H9 (cell line): ENCODE measurements at regions not wholly inside any gene's neighbourhood (a gene's known extent, or its start where the extent isn't known, plus 50 kb on each side); places are given as distances from the start of the nearest gene placed in this dataset.

Source experiments
- DNase-seq: peaks from one replicate; pipeline ENCODE4 v3.0.0-alpha.2; 2017
- H2AFZ ChIP-seq: one replicate; pipeline ENCODE4 v1.6.1; 2013; ENCODE audit warnings: mild to moderate bottlenecking, low read length, control low read depth, moderate library complexity
- H2AK5ac ChIP-seq: 2 replicates; pipeline ENCODE4 v1.6.1; 2013; ENCODE audit warnings: low read length, control low read depth, mixed read lengths; ENCODE audit not compliant: insufficient read length
- H2BK120ac ChIP-seq: one replicate; pipeline ENCODE4 v1.6.1; 2013; ENCODE audit warnings: low read depth, mild to moderate bottlenecking, low read length, control low read depth, inconsistent platforms; ENCODE audit not compliant: poor library complexity, severe bottlenecking
- H2BK12ac ChIP-seq: 2 replicates; pipeline ENCODE4 v1.6.1; 2013; ENCODE audit warnings: low read length, control low read depth, mixed read lengths, low read depth; ENCODE audit not compliant: insufficient read length
- H2BK15ac ChIP-seq: 2 replicates; pipeline ENCODE4 v1.6.1; 2013; ENCODE audit warnings: low read depth, low read length, control low read depth
- H2BK20ac ChIP-seq: one replicate; pipeline ENCODE4 v1.6.1; 2013; ENCODE audit warnings: low read depth, mild to moderate bottlenecking, low read length, control low read depth, inconsistent platforms; ENCODE audit not compliant: poor library complexity, severe bottlenecking
- H2BK5ac ChIP-seq: 2 replicates; pipeline ENCODE4 v1.6.1; 2013; ENCODE audit warnings: low read length, control low read depth, mixed read lengths; ENCODE audit not compliant: insufficient read length
- H3K14ac ChIP-seq: 2 replicates; pipeline ENCODE4 v1.6.1; 2013; ENCODE audit warnings: low read length, control low read depth; ENCODE audit not compliant: insufficient read depth
- H3K18ac ChIP-seq: 2 replicates; pipeline ENCODE4 v1.6.1; 2013; ENCODE audit warnings: low read depth, mild to moderate bottlenecking, mixed read lengths, low read length, control low read depth; ENCODE audit not compliant: insufficient read length
- H3K23ac ChIP-seq: 2 replicates; pipeline ENCODE4 v1.6.1; 2013; ENCODE audit warnings: low read length, control low read depth, mixed read lengths, low read depth; ENCODE audit not compliant: insufficient read length
- H3K23me2 ChIP-seq: 2 replicates; pipeline ENCODE4 v1.6.1; 2013; ENCODE audit warnings: low read depth, mild to moderate bottlenecking, mixed read lengths, low read length, control low read depth; ENCODE audit not compliant: insufficient read length, poor library complexity, severe bottlenecking
- H3K27ac ChIP-seq: 2 replicates; pipeline ENCODE4 v1.5.1; 2013; ENCODE audit warnings: low read length, control low read depth, mixed read lengths, low read depth; ENCODE audit not compliant: insufficient read length
- H3K27me3 ChIP-seq: 2 replicates; pipeline ENCODE4 v1.6.1; 2013; ENCODE audit warnings: low read length, control low read depth, inconsistent platforms; ENCODE audit not compliant: insufficient read depth
- H3K4ac ChIP-seq: 2 replicates; pipeline ENCODE4 v1.6.1; 2013; ENCODE audit warnings: low read depth, mild to moderate bottlenecking, control low read depth, inconsistent platforms, low read length, moderate library complexity
- H3K4me1 ChIP-seq: 2 replicates; pipeline ENCODE4 v1.6.1; 2013; ENCODE audit warnings: low read length, control low read depth, inconsistent platforms; ENCODE audit not compliant: insufficient read depth
- H3K4me2 ChIP-seq: 2 replicates; pipeline ENCODE4 v1.6.1; 2013; ENCODE audit warnings: low read length, control low read depth, mixed read lengths; ENCODE audit not compliant: insufficient read length, insufficient read depth
- H3K56ac ChIP-seq: 2 replicates; pipeline ENCODE4 v1.6.1; 2013; ENCODE audit warnings: low read depth, mild to moderate bottlenecking, mixed read lengths, low read length, control low read depth; ENCODE audit not compliant: insufficient read length
- H3K79me1 ChIP-seq: 2 replicates; pipeline ENCODE4 v1.6.1; 2013; ENCODE audit warnings: low read depth, mild to moderate bottlenecking, moderate library complexity, low read length, control low read depth, inconsistent platforms; ENCODE audit not compliant: insufficient read depth, poor library complexity, severe bottlenecking
- H3K79me2 ChIP-seq: 2 replicates; pipeline ENCODE4 v1.6.1; 2013; ENCODE audit warnings: low read length, control low read depth, inconsistent platforms; ENCODE audit not compliant: insufficient read depth
- H3K9ac ChIP-seq: 2 replicates; pipeline ENCODE4 v1.6.1; 2013; ENCODE audit warnings: low read length, control low read depth, mixed read lengths; ENCODE audit not compliant: insufficient read length; ENCODE audit errors: extremely low read depth
- H3K9me3 ChIP-seq: one replicate; pipeline ENCODE4 v1.6.1; 2013; ENCODE audit warnings: low read depth, low read length, inconsistent platforms; ENCODE audit not compliant: control insufficient read depth
- H3T11ph ChIP-seq: one replicate; pipeline ENCODE4 v1.6.1; 2013; ENCODE audit warnings: mild to moderate bottlenecking, low read length, control low read depth, inconsistent platforms
- H4K20me1 ChIP-seq: one replicate; pipeline ENCODE4 v1.6.1; 2013; ENCODE audit not compliant: control insufficient read depth, insufficient read length, insufficient read depth
- H4K5ac ChIP-seq: 2 replicates; pipeline ENCODE4 v1.6.1; 2013; ENCODE audit warnings: low read depth, mild to moderate bottlenecking, mixed read lengths, low read length, control low read depth; ENCODE audit not compliant: insufficient read length
- H4K8ac ChIP-seq: replicated peaks from 2 replicates; pipeline ENCODE4 v1.6.1; 2013; ENCODE audit warnings: low read length, control low read depth, mixed read lengths, low read depth; ENCODE audit not compliant: insufficient read length
- H4K91ac ChIP-seq: 2 replicates; pipeline ENCODE4 v1.6.1; 2013; ENCODE audit warnings: low read depth, mild to moderate bottlenecking, moderate library complexity, mixed read lengths, low read length, control low read depth; ENCODE audit not compliant: insufficient read length
- H3K27ac Mint-ChIP-seq, 3 experiments: 2 replicates in 2 of 3; 3 replicates in 1 of 3; pipeline ENCODE4 v1.8.0; 2020 to 2021; ENCODE audit warnings: mixed read lengths in 3 of 3, mild to moderate bottlenecking in 1 of 3, moderate library complexity in 1 of 3
- H3K27me3 Mint-ChIP-seq: 2 replicates; pipeline ENCODE4 v1.8.0; 2021; ENCODE audit warnings: low read depth, mild to moderate bottlenecking, moderate library complexity, mixed read lengths
- H3K36me3 Mint-ChIP-seq, 3 experiments: 2 replicates in 2 of 3; 3 replicates in 1 of 3; pipeline ENCODE4 v1.8.0; 2020 to 2021; ENCODE audit warnings: low read depth in 3 of 3, mixed read lengths in 3 of 3; ENCODE audit not compliant: insufficient read depth in 1 of 3
- H3K4me1 Mint-ChIP-seq, 2 experiments: 2 replicates each; pipeline ENCODE4 v1.8.0; 2020; ENCODE audit warnings: mixed read lengths in 2 of 2
- H3K4me3 Mint-ChIP-seq, 2 experiments: 2 replicates in 1 of 2; 3 replicates in 1 of 2; pipeline ENCODE4 v1.8.0; 2020 to 2021; ENCODE audit warnings: mild to moderate bottlenecking in 2 of 2, mixed read lengths in 2 of 2, moderate library complexity in 1 of 2
- H3K9me3 Mint-ChIP-seq, 2 experiments: 2 replicates in 1 of 2; 3 replicates in 1 of 2; pipeline ENCODE4 v1.8.0; 2020; ENCODE audit warnings: mild to moderate bottlenecking in 2 of 2, mixed read lengths in 2 of 2, moderate library complexity in 1 of 2
- CTCF ChIP-seq: fragments of 200-600 bp; sonication (generic); conservative IDR thresholded peaks from 3 replicates; pipeline ENCODE4 v1.8.0; 2021; ENCODE audit warnings: antibody characterized with exemption, mild to moderate bottlenecking
- WGBS: extraction: QIAGEN DNeasy Blood & Tissue Kit; methylation state at CpG from one replicate; pipeline ENCODE4 v1.1.7; 2013; ENCODE audit warnings: missing lambda C conversion rate, low lambda C conversion rate, mixed read lengths; ENCODE audit not compliant: insufficient read length; ENCODE audit errors: extremely low coverage; 5-methylcytosine and 5-hydroxymethylcytosine counted together

DNA sequence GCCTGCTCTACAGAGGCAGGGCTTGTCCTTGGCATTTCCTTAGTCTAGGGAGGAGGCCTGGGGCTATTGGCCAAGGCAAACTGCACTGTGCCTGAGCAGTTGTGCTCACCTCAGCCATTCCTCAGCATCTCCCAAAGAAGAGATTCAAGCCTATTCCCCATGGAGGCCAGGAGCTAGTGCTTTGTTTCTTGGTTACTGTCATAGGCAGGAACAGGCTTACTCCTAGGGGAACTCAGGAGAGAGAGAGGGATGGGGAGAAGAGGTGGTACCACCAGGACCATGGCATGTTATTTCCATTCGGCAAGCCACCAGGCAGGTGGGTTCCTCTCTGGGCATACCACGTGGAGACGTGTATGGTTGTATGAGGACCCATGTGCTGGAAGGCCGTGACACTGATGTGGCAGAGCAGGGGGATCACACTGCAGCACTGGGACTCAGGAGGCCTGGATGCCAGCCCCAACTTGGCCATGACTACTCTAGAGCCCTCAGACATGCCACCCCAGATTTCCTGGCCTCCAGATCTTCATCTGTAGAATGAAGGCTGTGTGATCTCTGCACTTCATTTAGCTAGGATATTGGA is 233.7 kb downstream of the LOXHD1 start:
- no peak overlapping the region for H3K4me3 Mint-ChIP-seq
- no peaks in the 10 kb centered on the region for H3K36me3 Mint-ChIP-seq
- no CpG with 5 or more reads among the region's 4 CpGs for WGBS
- Histone ChIP-seq H2BK20ac (no peak overlapping the region), H3K4me2 (no peak overlapping the region), H4K8ac (no peak overlapping the region), H3K4ac (no peak overlapping the region), H3K18ac (no peak overlapping the region), H3K14ac (no peak overlapping the region), H4K20me1 (no peaks in the 10 kb centered on the region), H4K91ac (no peak overlapping the region), H3K27me3 (no peaks in the 10 kb centered on the region), H4K5ac (no peak overlapping the region), H3K79me2 (no peaks in the 10 kb centered on the region), H3T11ph (no peak overlapping the region), H3K9ac (no peak overlapping the region), H2BK12ac (no peak overlapping the region), H3K27ac (no peak overlapping the region), H3K23me2 (no peaks in the 10 kb centered on the region), H3K23ac (no peak overlapping the region), H2BK120ac (no peak overlapping the region), H3K79me1 (no peaks in the 10 kb centered on the region), H3K56ac (no peak overlapping the region), H2AFZ (no peak overlapping the region), H2BK5ac (no peak overlapping the region), H3K9me3 (no peaks in the 10 kb centered on the region), H2BK15ac (no peak overlapping the region), H2AK5ac (no peak overlapping the region), H3K4me1 (peaks cover 7% of the 10 kb centered on the region; the same call in 1 of the 2 replicates)
- no peaks in the 10 kb centered on the region for H3K9me3 Mint-ChIP-seq
- H3K27me3 Mint-ChIP-seq, result peaks cover 11% of the 10 kb centered on the region
- no peak for TF ChIP-seq CTCF
- peak; percentile 12 for DNase-seq
- peak overlapping the region in 1 of 3 experiments; percentile 70; a peak in 1 of 7 replicates for H3K27ac Mint-ChIP-seq
- peaks cover 42 to 58% of the 10 kb centered on the region in 2 experiments for H3K4me1 Mint-ChIP-seq
